BE2C (cell line): ENCODE measurements at regions not wholly inside any gene's neighbourhood (a gene's known extent, or its start where the extent isn't known, plus 50 kb on each side); places are given as distances from the start of the nearest gene placed in this dataset.

Experiments used
- DNase-seq: peaks from one replicate; pipeline ENCODE4 v3.0.0-alpha.2; 2020
- H3K27me3 ChIP-seq: fragments of 250-450 bp; sonication (Bioruptor Pico); 2 replicates; pipeline ENCODE4 v1.5.1; 2020; ENCODE audit warnings: mild to moderate bottlenecking
- H3K36me3 ChIP-seq: fragments of 250-450 bp; sonication (Bioruptor Pico); 2 replicates; pipeline ENCODE4 v1.5.1; 2020; ENCODE audit warnings: mild to moderate bottlenecking
- H3K4me1 ChIP-seq: fragments of 250-450 bp; sonication (Bioruptor Pico); 2 replicates; pipeline ENCODE4 v1.5.1; 2020
- H3K4me3 ChIP-seq: 2 replicates; pipeline ENCODE4 v1.5.1; 2011; ENCODE audit warnings: low read depth, low read length
- H3K9me3 ChIP-seq: fragments of 250-450 bp; sonication (Bioruptor Pico); 2 replicates; pipeline ENCODE4 v1.5.1; 2020
- TF ChIP-seq, protein P1 (sequence below): IDR thresholded peaks from 2 replicates; pipeline ENCODE4 v1.5.1; 2012; ENCODE audit warnings: mild to moderate bottlenecking, low read depth, low read length

DNA sequence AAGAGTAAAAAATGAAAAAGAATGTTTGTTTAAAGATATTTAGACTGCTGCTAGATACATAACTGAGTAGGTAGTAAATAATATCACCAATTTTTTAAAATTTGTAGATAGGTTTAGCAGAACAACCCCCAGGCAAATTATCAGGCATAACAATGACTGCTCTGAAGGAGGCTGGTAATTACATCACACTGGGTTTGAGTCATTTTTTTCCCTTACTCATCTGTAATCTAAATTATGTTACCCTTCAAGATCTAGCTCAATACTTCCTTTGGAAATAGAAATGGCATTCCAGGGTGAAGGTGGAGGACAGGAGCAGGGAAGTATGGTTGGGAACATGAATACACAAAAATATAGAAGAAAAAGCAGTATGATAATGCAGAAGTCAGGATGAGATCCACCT is 431.6 kb upstream of the MAOA start:
- Histone ChIP-seq H3K27me3 (no peaks in the 10 kb centered on the region), H3K9me3 (no peaks in the 10 kb centered on the region), H3K4me3 (no peak overlapping the region), H3K36me3 (no peaks in the 10 kb centered on the region), H3K4me1 (no peaks in the 10 kb centered on the region)
- no peak for DNase-seq
- TF ChIP-seq, protein P1, sequence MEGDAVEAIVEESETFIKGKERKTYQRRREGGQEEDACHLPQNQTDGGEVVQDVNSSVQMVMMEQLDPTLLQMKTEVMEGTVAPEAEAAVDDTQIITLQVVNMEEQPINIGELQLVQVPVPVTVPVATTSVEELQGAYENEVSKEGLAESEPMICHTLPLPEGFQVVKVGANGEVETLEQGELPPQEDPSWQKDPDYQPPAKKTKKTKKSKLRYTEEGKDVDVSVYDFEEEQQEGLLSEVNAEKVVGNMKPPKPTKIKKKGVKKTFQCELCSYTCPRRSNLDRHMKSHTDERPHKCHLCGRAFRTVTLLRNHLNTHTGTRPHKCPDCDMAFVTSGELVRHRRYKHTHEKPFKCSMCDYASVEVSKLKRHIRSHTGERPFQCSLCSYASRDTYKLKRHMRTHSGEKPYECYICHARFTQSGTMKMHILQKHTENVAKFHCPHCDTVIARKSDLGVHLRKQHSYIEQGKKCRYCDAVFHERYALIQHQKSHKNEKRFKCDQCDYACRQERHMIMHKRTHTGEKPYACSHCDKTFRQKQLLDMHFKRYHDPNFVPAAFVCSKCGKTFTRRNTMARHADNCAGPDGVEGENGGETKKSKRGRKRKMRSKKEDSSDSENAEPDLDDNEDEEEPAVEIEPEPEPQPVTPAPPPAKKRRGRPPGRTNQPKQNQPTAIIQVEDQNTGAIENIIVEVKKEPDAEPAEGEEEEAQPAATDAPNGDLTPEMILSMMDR: no peak

DNA sequence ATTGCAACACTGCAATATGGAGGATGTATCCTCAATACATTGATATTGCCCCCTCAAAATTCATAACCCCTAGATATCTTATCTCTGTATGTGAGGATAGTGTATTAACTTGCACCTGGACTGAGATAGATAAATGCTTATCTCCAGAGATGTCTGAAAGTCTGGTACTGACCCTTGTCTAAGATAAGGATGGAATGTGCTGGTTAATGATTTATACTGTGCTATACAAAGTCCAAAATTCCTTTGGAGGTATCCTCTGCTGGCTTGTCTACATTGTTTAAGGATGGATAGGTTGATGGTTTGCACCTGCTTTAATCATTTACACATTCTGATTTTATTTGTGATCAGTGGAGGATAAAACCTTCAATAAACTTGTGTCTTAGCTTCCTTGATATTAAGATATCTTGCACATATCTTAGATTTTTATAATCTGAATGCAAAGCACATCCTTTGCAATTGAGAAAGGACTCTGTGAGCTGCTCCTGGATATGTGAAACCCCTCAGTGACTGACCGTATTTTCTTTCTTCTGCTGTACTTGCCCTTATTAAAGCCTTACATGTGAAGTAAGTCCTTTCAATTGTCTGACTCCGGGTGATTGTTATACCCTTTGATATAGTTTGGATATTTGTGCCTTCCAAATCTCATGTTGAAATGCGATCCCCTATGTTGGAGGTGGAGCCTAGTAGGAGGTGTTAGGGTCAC is 430.3 kb upstream of the MAOA start:
- Histone ChIP-seq H3K4me1 (no peaks in the 10 kb centered on the region), H3K4me3 (no peak overlapping the region)

DNA sequence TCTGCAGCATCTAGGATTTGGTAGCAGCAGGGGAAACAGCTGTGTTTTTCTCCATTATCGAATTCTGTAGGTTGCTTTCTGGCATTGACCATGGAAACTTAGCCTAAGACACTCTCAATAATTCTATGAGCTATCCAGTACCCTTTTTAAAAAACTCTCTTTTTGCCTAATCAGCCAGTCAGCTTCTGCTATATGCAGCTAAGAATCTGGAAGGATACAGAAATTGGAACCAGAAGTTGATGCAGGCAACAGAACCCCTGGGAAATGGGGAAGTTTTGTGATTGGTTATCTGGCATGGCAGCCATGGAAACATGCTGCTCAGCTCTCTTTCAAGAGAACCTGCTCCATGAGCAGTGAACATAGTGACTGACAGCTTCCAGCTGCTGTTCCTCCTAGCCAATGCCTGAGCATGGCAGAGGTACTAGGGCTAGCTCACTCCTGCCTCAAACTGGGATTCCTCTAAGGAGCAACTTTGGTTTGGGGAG is 417.6 kb upstream of the MAOA start:
- Histone ChIP-seq H3K4me3 (no peak overlapping the region), H3K27me3 (no peaks in the 10 kb centered on the region), H3K9me3 (no peaks in the 10 kb centered on the region), H3K36me3 (no peaks in the 10 kb centered on the region), H3K4me1 (no peaks in the 10 kb centered on the region)
- TF ChIP-seq, protein P1: no peak
- DNase-seq: no peak

More for the DNA sequence above, 430.3 kb upstream of the MAOA start:
- no peak for DNase-seq
- no peaks in the 10 kb centered on the region for H3K36me3 ChIP-seq
- no peaks in the 10 kb centered on the region for H3K9me3 ChIP-seq
- no peaks in the 10 kb centered on the region for H3K27me3 ChIP-seq
- TF ChIP-seq, protein P1: no peak

DNA sequence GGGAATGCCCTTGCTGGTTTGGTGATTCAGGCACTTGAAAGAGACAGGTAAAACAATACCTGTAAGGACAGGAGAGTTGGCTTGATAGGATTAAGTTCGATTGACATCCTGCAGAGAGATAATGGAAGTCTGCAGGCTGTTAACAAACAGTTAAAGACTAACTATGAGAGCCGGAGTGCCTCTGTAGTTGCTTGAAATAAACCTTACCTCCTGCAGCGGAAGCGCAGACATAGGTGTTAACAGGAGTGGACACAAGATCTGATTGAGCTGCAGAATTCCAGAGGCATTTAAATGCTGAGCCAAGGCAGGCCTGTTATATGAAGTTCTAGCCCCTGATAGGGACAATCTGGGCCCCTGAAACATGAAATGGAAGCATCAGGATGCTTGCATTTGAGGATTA is 416.7 kb upstream of the MAOA start:
- no peaks in the 10 kb centered on the region for H3K36me3 ChIP-seq
- no peaks in the 10 kb centered on the region for H3K4me1 ChIP-seq
- H3K27me3 ChIP-seq: no peaks in the 10 kb centered on the region
- TF ChIP-seq, protein P1: no peak
- DNase-seq: no peak
- no peak overlapping the region for H3K4me3 ChIP-seq
- no peaks in the 10 kb centered on the region for H3K9me3 ChIP-seq

- no peak overlapping the region for H3K4me3 ChIP-seq
- TF ChIP-seq, protein P1: no peak
- DNase-seq: no peak
- no peaks in the 10 kb centered on the region for H3K9me3 ChIP-seq
- no peaks in the 10 kb centered on the region for H3K36me3 ChIP-seq
- no peaks in the 10 kb centered on the region for H3K4me1 ChIP-seq
- H3K27me3 ChIP-seq: no peaks in the 10 kb centered on the region
Observed at GRCh38 chrX:43255596-43255995, 400.5 kb upstream of the MAOA start.

DNA sequence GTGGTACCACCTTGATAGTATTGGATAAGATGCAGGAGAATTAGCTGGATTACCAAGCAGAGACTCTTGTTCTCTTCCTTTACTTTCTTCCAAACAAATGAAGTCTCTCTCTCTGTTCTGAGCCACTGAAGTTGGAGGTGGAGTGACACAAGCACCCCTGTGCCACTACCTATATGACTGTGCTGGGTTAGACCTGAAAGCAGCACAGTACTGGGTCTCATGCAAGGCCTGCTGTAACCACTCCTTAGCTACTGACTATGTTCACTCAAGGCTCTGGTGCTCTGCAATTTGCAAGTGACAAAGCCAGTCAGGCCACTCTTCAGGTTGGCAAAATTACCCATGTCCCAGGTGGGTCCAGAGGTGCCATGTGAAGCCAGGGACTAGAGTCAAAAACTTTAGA is 389.6 kb upstream of the MAOA start:
- no peak for DNase-seq
- no peaks in the 10 kb centered on the region for H3K9me3 ChIP-seq

More for the DNA sequence above, 389.6 kb upstream of the MAOA start:
- TF ChIP-seq, protein P1: no peak
- no peaks in the 10 kb centered on the region for H3K27me3 ChIP-seq
- H3K4me1 ChIP-seq: no peaks in the 10 kb centered on the region
- H3K4me3 ChIP-seq: no peak overlapping the region
- no peaks in the 10 kb centered on the region for H3K36me3 ChIP-seq
